ENCODE measurements at regions not wholly inside any gene's neighbourhood (a gene's known extent, or its start where the extent isn't known, plus 50 kb on each side); places are given as distances from the start of the nearest gene placed in this dataset.

GRCh38 chr17:14919094-14919493, 346.0 kb downstream of the PMP22 start:
- no peak overlapping the region for H3K4me3 ChIP-seq (ENCODE audit: low read depth, low read length)
- FAIRE-seq (no peak), DNase-seq (ENCODE audit: low read depth) (no peak)
- no peaks in the 10 kb centered on the region for H3K27me3 ChIP-seq (ENCODE audit: control insufficient read depth, insufficient read depth, low read length)
- no peaks in the 10 kb centered on the region for H3K36me3 ChIP-seq (ENCODE audit: control insufficient read depth, insufficient read depth, low read length)
- TF ChIP-seq, protein P1, sequence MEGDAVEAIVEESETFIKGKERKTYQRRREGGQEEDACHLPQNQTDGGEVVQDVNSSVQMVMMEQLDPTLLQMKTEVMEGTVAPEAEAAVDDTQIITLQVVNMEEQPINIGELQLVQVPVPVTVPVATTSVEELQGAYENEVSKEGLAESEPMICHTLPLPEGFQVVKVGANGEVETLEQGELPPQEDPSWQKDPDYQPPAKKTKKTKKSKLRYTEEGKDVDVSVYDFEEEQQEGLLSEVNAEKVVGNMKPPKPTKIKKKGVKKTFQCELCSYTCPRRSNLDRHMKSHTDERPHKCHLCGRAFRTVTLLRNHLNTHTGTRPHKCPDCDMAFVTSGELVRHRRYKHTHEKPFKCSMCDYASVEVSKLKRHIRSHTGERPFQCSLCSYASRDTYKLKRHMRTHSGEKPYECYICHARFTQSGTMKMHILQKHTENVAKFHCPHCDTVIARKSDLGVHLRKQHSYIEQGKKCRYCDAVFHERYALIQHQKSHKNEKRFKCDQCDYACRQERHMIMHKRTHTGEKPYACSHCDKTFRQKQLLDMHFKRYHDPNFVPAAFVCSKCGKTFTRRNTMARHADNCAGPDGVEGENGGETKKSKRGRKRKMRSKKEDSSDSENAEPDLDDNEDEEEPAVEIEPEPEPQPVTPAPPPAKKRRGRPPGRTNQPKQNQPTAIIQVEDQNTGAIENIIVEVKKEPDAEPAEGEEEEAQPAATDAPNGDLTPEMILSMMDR (IDR thresholded peaks at IDR 0.05; ENCODE audit: insufficient read depth, low read length, severe bottlenecking), result no peak

DNA sequence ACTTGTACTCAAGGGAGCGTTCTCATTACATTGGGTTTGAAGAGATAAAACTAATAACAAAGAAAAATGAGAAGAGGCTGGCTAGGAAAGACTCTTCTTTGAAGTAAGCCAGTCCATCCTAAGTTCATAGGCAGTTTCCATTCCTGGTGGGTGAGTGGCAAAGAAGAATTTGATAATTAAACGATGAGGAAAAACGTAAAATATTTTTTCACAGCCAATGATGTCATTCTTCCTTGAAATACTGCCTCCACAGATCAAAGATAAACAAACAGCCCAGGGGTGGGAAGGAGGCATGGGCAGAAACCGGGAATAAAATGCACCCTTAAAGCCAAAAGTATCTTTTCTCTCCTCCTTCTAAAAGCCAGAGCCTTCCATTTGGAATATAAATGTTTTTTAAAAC, 346.6 kb downstream of the PMP22 start:
- Histone ChIP-seq H3K4me3 (ENCODE audit: low read depth, low read length) (no peak overlapping the region), H3K36me3 (ENCODE audit: control insufficient read depth, insufficient read depth, low read length) (no peaks in the 10 kb centered on the region), H3K27me3 (ENCODE audit: control insufficient read depth, insufficient read depth, low read length) (no peaks in the 10 kb centered on the region)
- TF ChIP-seq, protein P1 (IDR thresholded peaks at IDR 0.05; ENCODE audit: insufficient read depth, low read length, severe bottlenecking), result no peak
- FAIRE-seq (no peak), DNase-seq (ENCODE audit: low read depth) (no peak)

GRCh38 chr17:14910916-14911315, 354.2 kb downstream of the PMP22 start:
- TF ChIP-seq, protein P1 (IDR thresholded peaks at IDR 0.05; ENCODE audit: insufficient read depth, low read length, severe bottlenecking), result no peak
- H3K27me3 ChIP-seq (ENCODE audit: control insufficient read depth, insufficient read depth, low read length), result no peaks in the 10 kb centered on the region
- FAIRE-seq, result no peak
- peak; percentile 76 for DNase-seq (ENCODE audit: low read depth)
- no peaks in the 10 kb centered on the region for H3K36me3 ChIP-seq (ENCODE audit: control insufficient read depth, insufficient read depth, low read length)
- H3K4me3 ChIP-seq (ENCODE audit: low read depth, low read length), result no peak overlapping the region

- Histone ChIP-seq H3K36me3 (ENCODE audit: control insufficient read depth, insufficient read depth, low read length) (no peaks in the 10 kb centered on the region), H3K27me3 (ENCODE audit: control insufficient read depth, insufficient read depth, low read length) (no peaks in the 10 kb centered on the region), H3K4me3 (ENCODE audit: low read depth, low read length) (no peak overlapping the region)
- FAIRE-seq (no peak), DNase-seq (ENCODE audit: low read depth) (peak; percentile 3)
- TF ChIP-seq, protein P1 (IDR thresholded peaks at IDR 0.05; ENCODE audit: insufficient read depth, low read length, severe bottlenecking), result no peak
Measured at GRCh38 chr17:14904386-14904785, 360.7 kb downstream of the PMP22 start.

DNA sequence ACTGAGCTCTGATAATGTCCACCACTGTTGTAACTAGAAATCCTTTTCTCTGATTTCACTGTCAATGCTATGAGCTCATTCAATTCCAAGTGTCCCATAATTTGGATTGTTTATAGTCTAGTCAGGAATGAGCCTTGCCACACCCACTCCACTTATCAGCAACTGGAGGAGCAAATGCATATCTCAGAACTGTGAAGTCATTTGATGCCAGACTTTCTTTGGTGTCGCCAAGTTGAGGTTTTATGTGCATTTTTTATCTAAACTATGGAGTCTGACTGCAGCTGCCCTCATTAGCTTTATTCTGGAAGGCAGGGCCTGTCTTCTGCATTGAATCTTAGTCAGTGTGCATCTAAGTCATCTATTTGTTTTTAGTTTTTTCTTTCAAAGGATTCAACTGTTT, 361.3 kb downstream of the PMP22 start:
- DNase-seq (ENCODE audit: low read depth) (peak; percentile 7), FAIRE-seq (no peak)
- Histone ChIP-seq H3K4me3 (ENCODE audit: low read depth, low read length) (no peak overlapping the region), H3K27me3 (ENCODE audit: control insufficient read depth, insufficient read depth, low read length) (no peaks in the 10 kb centered on the region), H3K36me3 (ENCODE audit: control insufficient read depth, insufficient read depth, low read length) (no peaks in the 10 kb centered on the region)
- TF ChIP-seq, protein P1 (IDR thresholded peaks at IDR 0.05; ENCODE audit: insufficient read depth, low read length, severe bottlenecking), result no peak

DNA sequence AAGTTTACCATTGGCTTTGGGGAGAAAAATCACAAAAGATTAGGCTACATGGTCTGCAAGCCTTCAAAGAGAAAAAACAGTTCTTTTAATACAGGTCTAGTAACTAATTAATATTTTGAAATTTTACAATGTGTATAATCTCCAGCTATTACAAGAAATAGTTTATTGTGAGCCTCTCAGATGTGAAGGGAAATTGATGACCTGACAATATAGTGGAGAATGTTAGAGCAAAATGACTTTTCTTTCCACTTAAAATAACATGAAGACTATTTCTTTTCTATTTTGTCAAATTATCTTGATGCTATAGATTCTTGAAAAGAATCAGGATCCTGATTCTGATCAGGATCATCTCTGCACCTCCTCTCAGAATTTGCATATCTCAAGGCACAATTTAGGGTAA, 362.3 kb downstream of the PMP22 start:
- DNase-seq (ENCODE audit: low read depth) (no peak), FAIRE-seq (no peak)
- Histone ChIP-seq H3K4me3 (ENCODE audit: low read depth, low read length) (no peak overlapping the region), H3K27me3 (ENCODE audit: control insufficient read depth, insufficient read depth, low read length) (no peaks in the 10 kb centered on the region), H3K36me3 (ENCODE audit: control insufficient read depth, insufficient read depth, low read length) (no peaks in the 10 kb centered on the region)
- TF ChIP-seq, protein P1 (IDR thresholded peaks at IDR 0.05; ENCODE audit: insufficient read depth, low read length, severe bottlenecking), result no peak

Measured in bronchial epithelial cell (primary cell).